Activated CD4-positive, CD25-positive, alpha-beta regulatory T cell treated with anti-CD3 and anti-CD28 coated beads, Interleukin-2, amount 50 U/mL, for 16 hours (primary cell): ENCODE measurements at regions not wholly inside any gene's neighbourhood (a gene's known extent, or its start where the extent isn't known, plus 50 kb on each side); places are given as distances from the start of the nearest gene placed in this dataset.

Source experiments
- DNase-seq: peaks from one replicate; pipeline ENCODE4 v3.0.0-alpha.2; 2020; ENCODE audit warnings: low read depth, low spot score

- DNase-seq, result no peak
Observed at GRCh38 chrX:40485102-40485826, 95.5 kb upstream of the ATP6AP2 start.

GRCh38 chrX:40484408-40485091 lies 96.2 kb upstream of the ATP6AP2 start:
- DNase-seq, result no peak

- DNase-seq, result no peak
Observed at GRCh38 chrX:40483502-40483901, 97.3 kb upstream of the ATP6AP2 start.

- DNase-seq, result no peak
Observed at GRCh38 chrX:40479777-40480318, 100.9 kb upstream of the ATP6AP2 start.

DNA sequence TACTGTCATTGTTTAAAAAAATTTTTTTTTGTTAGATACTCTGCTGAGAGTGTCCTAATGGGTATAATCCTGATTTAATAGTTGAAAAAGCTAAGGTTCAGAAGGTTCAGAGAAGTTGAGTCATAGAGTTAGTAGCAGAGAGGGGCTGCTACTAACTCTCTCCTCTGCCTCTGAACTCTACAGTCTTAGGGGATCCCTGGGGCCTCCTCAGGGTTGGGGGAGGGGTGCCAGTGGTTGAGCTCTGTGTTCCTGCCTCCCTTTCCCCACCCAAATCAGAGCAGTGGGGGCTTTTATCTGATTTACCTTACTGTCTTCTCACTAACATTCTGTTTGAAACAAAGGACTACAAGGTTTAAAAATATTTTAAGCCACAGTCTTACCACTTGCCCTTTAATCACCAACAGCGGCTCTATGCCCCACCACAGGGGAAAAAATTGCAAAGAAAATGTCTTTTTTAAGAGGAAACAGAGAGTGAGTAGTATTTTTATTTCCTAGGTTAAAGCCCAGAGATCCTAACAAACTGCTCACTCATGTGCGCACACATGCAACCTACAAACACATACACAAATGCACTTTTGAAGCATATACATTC lies 102.2 kb upstream of the ATP6AP2 start:
- DNase-seq, result no peak

DNA sequence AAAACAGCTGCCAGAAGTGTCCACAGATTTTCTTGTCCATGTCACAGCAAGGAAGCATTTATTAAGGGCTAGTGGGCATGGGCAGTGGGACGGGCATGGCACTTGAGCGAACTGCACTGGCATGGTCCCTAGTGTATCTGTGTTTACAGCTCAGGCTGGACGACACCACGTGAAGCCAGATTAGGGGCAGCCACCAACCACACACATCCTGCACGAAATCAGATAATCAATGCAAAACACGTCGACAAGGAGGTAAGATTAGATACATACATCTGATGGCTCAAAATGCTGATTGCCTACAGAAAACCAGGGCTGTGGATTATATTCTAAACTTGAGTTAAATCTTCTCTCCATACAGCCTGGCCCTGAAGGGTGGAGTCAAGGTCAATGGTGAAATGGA lies 103.8 kb upstream of the ATP6AP2 start:
- DNase-seq, result no peak

DNA sequence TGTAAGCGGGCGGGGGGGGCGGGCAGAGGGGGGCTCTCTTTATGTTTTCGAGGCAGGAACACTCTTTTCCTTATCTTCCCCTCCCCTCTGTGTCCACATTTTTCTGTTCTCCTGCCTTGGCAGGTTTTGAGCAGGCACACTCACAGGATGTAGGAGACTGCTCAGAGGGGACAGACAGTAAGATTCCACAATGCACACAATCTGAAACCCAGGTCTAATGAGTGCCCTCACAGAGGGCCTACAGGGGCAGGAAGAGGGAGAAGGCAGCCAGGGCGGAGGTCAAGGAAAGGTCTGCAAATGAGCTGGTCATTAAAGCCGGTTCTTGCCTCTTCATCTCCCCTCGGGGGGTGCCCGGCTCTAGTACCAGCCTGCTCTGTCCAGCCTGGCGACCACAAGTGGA lies 106.1 kb upstream of the ATP6AP2 start:
- DNase-seq, result no peak

DNA sequence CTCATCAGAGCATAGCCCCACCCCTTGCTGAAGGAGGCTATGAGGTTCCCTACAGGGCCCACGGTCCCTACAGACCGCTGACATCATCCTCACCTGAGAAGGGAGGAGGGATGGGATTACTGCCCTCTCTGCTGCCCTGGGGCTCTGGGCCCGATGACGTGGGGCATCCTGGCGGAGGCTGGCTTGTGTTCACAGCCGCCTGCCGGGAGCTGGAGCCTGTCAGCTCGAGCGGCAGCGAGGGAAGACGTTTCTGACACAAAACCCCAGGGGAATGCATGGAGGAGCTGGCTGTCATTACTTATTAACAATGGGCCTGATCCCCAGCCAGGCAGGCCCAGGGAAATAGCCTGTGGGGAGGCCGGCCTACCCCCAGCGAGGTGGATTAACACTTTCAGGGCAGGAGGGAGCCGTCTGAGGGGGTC lies 106.6 kb upstream of the ATP6AP2 start:
- DNase-seq, result no peak

- DNase-seq, result no peak
Observed at GRCh38 chrX:40473460-40474204, 107.1 kb upstream of the ATP6AP2 start.

DNA sequence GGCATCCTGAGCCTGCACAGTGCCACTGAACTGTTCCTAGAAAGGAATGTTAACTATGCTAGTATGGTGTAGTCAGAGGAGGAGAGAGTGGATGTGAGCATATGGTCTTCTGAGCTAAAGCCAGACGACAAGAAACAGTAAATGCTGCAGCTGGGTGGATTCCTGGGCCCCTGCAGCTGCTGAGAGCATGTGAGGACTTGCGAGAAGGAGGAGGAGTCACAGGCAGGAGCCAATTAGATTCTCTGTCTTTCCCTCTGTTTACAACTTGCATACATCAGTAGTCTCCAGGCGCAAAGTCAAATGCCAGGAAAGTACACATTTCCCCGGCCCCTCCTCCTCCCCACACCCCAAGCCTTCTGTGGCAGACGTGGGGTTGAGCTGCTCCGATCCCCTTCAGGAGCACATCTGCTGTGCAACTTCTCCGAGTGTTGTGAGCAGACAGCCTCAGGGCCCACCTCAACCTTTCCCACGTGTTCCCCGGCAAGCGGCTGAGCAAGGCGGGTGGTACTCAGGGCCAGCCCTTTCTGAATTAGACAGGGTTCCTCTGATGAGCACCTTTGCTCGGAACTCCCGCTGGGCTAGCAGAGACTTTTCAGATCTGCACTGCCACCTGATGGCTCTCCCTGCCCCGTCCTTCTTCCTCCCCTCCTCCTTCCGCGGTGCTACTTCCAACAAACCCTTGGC lies 108.7 kb upstream of the ATP6AP2 start:
- DNase-seq, result no peak

- DNase-seq, result no peak
Observed at GRCh38 chrX:40470830-40471429, 109.8 kb upstream of the ATP6AP2 start.

DNA sequence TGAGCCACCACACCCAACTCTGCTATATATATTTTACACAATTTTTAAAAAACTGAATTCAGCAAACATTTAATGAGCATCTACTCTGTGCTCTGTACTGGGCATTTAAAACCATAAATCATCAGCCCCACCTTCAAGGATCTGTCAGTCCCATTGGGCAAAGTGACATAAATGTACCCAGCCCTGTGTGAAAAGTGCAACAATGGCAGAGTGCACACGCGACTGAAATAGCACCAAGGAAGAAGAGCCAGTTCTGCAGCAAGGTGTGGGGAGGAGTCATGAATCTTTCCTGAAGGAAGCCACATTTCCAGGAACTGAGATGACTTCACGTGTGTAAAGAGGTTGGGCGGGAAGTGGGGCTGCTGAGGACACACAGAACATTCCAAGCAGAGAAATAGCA lies 111.5 kb upstream of the ATP6AP2 start:
- no peak for DNase-seq

DNA sequence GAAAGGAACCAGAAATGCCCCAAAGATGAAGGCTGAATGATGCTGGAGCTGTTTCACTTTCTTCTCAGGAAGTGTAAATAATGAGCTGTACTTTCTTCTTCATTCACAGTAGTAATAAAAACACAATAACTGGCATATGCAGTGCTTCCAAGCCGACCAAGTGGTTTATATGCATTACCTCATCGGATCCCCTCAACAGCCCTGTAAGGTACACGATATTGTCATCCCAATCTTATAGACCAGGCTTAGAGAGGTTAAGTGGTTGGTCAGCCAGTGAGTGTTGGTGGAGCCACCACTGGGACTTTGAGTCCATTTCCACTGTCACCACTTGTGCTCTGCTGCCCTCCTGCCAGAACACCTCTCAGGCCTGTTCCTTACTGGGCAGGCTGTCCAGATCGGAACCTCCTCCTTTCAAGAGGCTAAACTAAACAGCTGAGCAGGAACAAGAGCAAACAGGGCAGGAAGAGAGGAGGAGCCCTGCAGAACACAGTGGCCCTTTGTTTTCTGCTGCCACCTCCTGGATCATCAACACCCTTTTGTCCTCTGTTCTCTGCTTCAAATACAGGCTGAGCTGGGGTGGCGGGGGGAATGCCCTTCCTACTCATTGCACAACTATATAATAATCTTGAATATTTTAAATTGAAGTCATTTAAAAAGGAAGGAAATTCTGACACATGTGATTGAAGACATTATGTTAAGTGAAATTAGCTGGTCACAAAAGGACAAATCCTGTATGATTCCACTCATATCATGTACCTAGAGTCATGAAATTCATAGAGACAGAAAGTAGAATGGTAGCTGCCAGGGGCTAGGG lies 112.5 kb upstream of the ATP6AP2 start:
- DNase-seq, result no peak

DNA sequence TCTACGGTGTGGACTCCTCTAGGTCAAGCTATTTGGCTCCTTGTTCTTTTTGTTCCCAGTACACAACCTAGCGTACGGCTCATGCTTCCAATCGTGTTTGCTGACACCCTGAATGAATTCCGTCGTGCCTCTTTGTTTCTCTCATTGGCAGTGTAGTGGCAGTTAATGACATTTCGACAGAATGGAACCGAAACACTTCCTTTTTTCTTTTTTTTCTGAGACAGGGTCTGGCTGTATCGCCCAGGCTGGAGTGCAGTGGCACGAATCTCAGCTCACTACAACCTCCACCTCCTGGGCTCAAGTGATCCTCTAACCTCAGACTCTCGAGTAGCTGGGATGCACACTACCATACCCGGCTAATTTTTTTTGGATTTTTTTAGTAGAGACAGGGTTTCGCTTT lies 113.3 kb upstream of the ATP6AP2 start:
- no peak for DNase-seq

- no peak for DNase-seq
Observed at GRCh38 chrX:40465735-40466551, 114.8 kb upstream of the ATP6AP2 start.

- DNase-seq, result no peak
Observed at GRCh38 chrX:40462795-40463194, 118.0 kb upstream of the ATP6AP2 start.

DNA sequence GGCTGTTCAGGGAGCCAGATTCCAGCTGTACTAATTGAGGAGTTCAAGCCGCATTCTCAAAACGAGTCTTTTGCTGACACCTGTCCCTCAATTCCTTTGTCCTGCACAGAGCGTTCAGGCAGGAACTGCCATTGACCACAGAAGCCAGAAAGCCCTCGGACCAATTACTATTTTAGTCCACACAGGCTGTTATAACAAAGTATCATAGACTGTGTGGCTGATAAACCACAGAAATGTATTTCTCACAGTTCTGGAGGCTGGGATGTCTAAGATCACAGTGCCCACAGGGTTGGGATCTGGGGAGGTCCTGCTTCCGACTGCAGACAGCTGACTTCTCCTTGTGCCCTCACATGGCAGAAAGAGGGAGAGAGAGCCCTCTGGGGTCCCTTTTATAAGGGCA lies 119.8 kb upstream of the ATP6AP2 start:
- no peak for DNase-seq

DNA sequence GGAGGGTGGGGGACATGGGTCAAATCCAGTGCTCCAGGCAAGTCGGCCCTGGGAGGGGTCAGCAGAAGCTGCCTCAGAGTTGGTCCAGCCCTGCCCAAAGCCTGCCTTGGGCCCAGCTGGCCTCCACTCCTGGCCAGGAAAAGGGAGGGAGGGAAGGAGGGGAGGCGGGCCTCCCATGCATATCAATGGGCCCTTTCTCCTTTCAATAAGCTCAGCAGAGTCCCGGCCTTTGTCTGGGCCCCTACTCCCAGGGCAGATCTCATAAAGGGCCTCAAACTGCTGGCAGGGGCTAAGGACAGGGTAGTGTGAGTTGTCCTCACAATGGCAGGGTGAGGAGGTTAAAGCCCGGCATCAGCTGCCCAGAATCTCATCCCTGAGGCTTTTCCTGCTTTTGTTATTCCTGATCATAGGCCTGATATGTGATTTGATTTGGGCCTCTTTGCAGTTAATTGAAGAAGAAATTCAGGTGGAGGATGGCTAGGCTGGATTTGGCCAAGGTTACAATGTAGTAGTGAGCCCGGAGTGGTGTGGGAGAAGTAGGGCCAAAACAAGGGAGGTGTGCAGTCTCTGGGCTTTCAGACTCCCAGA lies 121.1 kb upstream of the ATP6AP2 start:
- DNase-seq, result no peak

DNA sequence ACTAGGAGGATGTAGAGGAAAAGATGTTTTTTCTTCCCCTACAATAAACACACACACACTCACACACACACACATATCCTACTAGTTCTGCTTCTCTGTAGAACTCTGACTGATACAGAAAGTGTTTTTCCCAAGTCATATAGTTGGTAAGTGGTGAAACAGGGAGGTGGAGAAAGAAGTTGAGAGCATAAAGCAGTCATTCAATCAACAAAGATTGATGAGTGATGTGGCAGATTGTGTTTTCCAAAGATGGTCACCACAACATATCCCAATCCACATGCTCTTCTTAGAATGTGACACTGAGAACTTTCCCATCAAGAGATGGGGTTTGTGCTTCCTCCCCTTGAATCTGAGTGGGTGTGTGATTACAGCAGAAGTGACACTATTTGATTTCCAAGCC lies 123.4 kb upstream of the ATP6AP2 start:
- DNase-seq, result no peak
